ENCODE measurements at regions not wholly inside any gene's neighbourhood (a gene's known extent, or its start where the extent isn't known, plus 50 kb on each side); places are given as distances from the start of the nearest gene placed in this dataset.
"Not testable (repeated sequence)": the region's sequence is repeated elsewhere in the genome, so short reads cannot be mapped to it uniquely, and the experiment has no call there.

- H3K4me3 ChIP-seq (ENCODE audit: low read depth, low read length): no peak overlapping the region
- TF ChIP-seq CTCF (conservative IDR thresholded peaks at IDR 0.05; ENCODE audit: low read depth, low read length): no peak
- no peak for DNase-seq (ENCODE audit: low read depth)
Observed at GRCh38 chr10:46216836-46217751, 69.7 kb upstream of the ANTXRL start.

- no peak overlapping the region for H3K4me3 ChIP-seq (ENCODE audit: low read depth, low read length)
- DNase-seq (ENCODE audit: low read depth): no peak
- no peak for TF ChIP-seq CTCF (conservative IDR thresholded peaks at IDR 0.05; ENCODE audit: low read depth, low read length)
Observed at GRCh38 chr10:46217752-46218453, 68.9 kb upstream of the ANTXRL start.

- TF ChIP-seq CTCF (conservative IDR thresholded peaks at IDR 0.05; ENCODE audit: low read depth, low read length): no peak
- no peak for DNase-seq (ENCODE audit: low read depth)
- no peak overlapping the region for H3K4me3 ChIP-seq (ENCODE audit: low read depth, low read length)
Observed at GRCh38 chr10:46218921-46219320, 67.9 kb upstream of the ANTXRL start.

- H3K4me3 ChIP-seq (ENCODE audit: low read depth, low read length); DNase-seq (ENCODE audit: low read depth): not testable (repeated sequence)
Observed at GRCh38 chr10:46219431-46219990, 67.3 kb upstream of the ANTXRL start.

GRCh38 chr10:46220187-46220586 lies 66.6 kb upstream of the ANTXRL start:
- no peak for DNase-seq (ENCODE audit: low read depth)
- no peak for TF ChIP-seq CTCF (conservative IDR thresholded peaks at IDR 0.05; ENCODE audit: low read depth, low read length)
- H3K4me3 ChIP-seq (ENCODE audit: low read depth, low read length): no peak overlapping the region

- TF ChIP-seq CTCF (conservative IDR thresholded peaks at IDR 0.05; ENCODE audit: low read depth, low read length): peak; percentile 26
- no peak overlapping the region for H3K4me3 ChIP-seq (ENCODE audit: low read depth, low read length)
- DNase-seq (ENCODE audit: low read depth): no peak
Observed at GRCh38 chr10:46220872-46221538, 65.8 kb upstream of the ANTXRL start.

All from epithelial cell of proximal tubule (primary cell).